IMR-90 (cell line): ENCODE measurements at regions not wholly inside any gene's neighbourhood (a gene's known extent, or its start where the extent isn't known, plus 50 kb on each side); places are given as distances from the start of the nearest gene placed in this dataset.

Source experiments
- ATAC-seq: fragments of 200-7000 bp; cut with Tn5 transposase; 2 replicates; pipeline ENCODE4 v1.9.1; 2020; ENCODE audit warnings: low read depth, mild to moderate bottlenecking, moderate library complexity
- BruUV-seq: library from RNA; stranded (reverse); fragments of 400-500 nt; replicated peaks from 2 replicates; lab custom pipeline; 2021; lab: Mats Ljungman, UMichigan
- CTCF ChIA-PET: fragments of 300-600 bp; formaldehyde crosslinking; extraction: SDS; loops from one replicate; lab custom pipeline; 2021; ENCODE audit warnings: antibody characterized with exemption; lab: Yijun Ruan, JAX
- POLR2A ChIA-PET: fragments of 300-600 bp; sonication (Branson Sonifier 250); formaldehyde crosslinking; loops from one replicate; lab custom pipeline; 2022; ENCODE audit warnings: antibody characterized with exemption; ENCODE audit not compliant: unreplicated experiment; lab: Charles Lee
- DNase-seq: peaks from one replicate; pipeline ENCODE4 v3.0.0; 2013
- H2AFZ ChIP-seq: replicated peaks from 2 replicates; pipeline ENCODE3; 2013; ENCODE audit warnings: low read length, mild to moderate bottlenecking; ENCODE audit not compliant: poor library complexity
- H2AK5ac ChIP-seq: 2 replicates; pipeline ENCODE4 v1.6.1; 2013; ENCODE audit warnings: low read depth, low read length, inconsistent platforms
- H2AK9ac ChIP-seq: replicated peaks from 2 replicates; pipeline ENCODE3; 2013; ENCODE audit warnings: mild to moderate bottlenecking, low read depth, low read length, moderate library complexity; ENCODE audit not compliant: poor library complexity
- H2BK120ac ChIP-seq: 2 replicates; pipeline ENCODE4 v1.6.1; 2013; ENCODE audit warnings: low read depth, low read length, inconsistent platforms
- H2BK15ac ChIP-seq: 3 replicates; pipeline ENCODE4 v1.6.1; 2013; ENCODE audit warnings: low read depth, low read length, inconsistent platforms
- H2BK20ac ChIP-seq: 2 replicates; pipeline ENCODE4 v1.6.1; 2013; ENCODE audit warnings: low read depth, mild to moderate bottlenecking, inconsistent platforms, low read length, moderate library complexity
- H2BK5ac ChIP-seq: 2 replicates; pipeline ENCODE4 v1.6.1; 2013; ENCODE audit warnings: mild to moderate bottlenecking, low read depth, low read length, inconsistent platforms; ENCODE audit not compliant: poor library complexity, severe bottlenecking
- H3K14ac ChIP-seq: replicated peaks from 2 replicates; pipeline ENCODE4 v1.6.1; 2013; ENCODE audit warnings: low read depth, low read length, inconsistent platforms
- H3K18ac ChIP-seq: 2 replicates; pipeline ENCODE4 v1.6.1; 2013; ENCODE audit warnings: low read depth, low read length, control low read depth
- H3K23ac ChIP-seq: 2 replicates; pipeline ENCODE4 v1.6.1; 2013; ENCODE audit warnings: low read depth, low read length, inconsistent platforms
- H3K27ac ChIP-seq: 2 replicates; pipeline ENCODE4 v1.5.1; 2013; ENCODE audit warnings: mild to moderate bottlenecking, control low read depth, low read length; ENCODE audit not compliant: insufficient read depth
- H3K27me3 ChIP-seq: 2 replicates; pipeline ENCODE4 v1.6.1; 2013; ENCODE audit warnings: low read length; ENCODE audit not compliant: control insufficient read depth, insufficient read depth
- H3K36me3 ChIP-seq: 2 replicates; pipeline ENCODE4 v1.6.1; 2013; ENCODE audit warnings: low read length, mixed read lengths; ENCODE audit not compliant: control insufficient read depth, insufficient read depth
- H3K4ac ChIP-seq: 2 replicates; pipeline ENCODE4 v1.6.1; 2013; ENCODE audit warnings: low read depth, low read length, inconsistent platforms
- H3K4me1 ChIP-seq: 2 replicates; pipeline ENCODE4 v1.6.1; 2013; ENCODE audit warnings: low read length, mixed read lengths; ENCODE audit not compliant: control insufficient read depth, insufficient read depth
- H3K4me2 ChIP-seq: 2 replicates; pipeline ENCODE4 v1.6.1; 2013; ENCODE audit warnings: low read depth, mild to moderate bottlenecking, control low read depth, low read length, moderate library complexity
- H3K4me3 ChIP-seq: 2 replicates; pipeline ENCODE4 v1.5.1; 2013; ENCODE audit warnings: low read depth, mild to moderate bottlenecking, control low read depth, low read length, moderate library complexity; ENCODE audit not compliant: insufficient read depth
- H3K56ac ChIP-seq: 2 replicates; pipeline ENCODE4 v1.6.1; 2013; ENCODE audit warnings: low read length, inconsistent platforms; ENCODE audit not compliant: insufficient read depth; ENCODE audit errors: extremely low read depth
- H3K79me1 ChIP-seq, 2 experiments: 2 replicates each; pipeline ENCODE4 v1.6.1; 2013; ENCODE audit warnings: low read length in 2 of 2, inconsistent platforms in 1 of 2, low read depth in 1 of 2
- H3K9ac ChIP-seq: 2 replicates; pipeline ENCODE4 v1.6.1; 2013; ENCODE audit warnings: low read depth, low read length, control low read depth
- H3K9me1 ChIP-seq: 2 replicates; pipeline ENCODE4 v1.6.1; 2013; ENCODE audit warnings: low read length, inconsistent platforms; ENCODE audit not compliant: insufficient read depth
- H3K9me3 ChIP-seq: 2 replicates; pipeline ENCODE4 v1.6.1; 2013; ENCODE audit warnings: low read length; ENCODE audit not compliant: control insufficient read depth, insufficient read depth
- H4K20me1 ChIP-seq: 2 replicates; pipeline ENCODE4 v1.6.1; 2013; ENCODE audit warnings: low read length, inconsistent platforms; ENCODE audit not compliant: insufficient read depth
- H4K5ac ChIP-seq: 2 replicates; pipeline ENCODE4 v1.6.1; 2013; ENCODE audit warnings: mild to moderate bottlenecking, low read depth, low read length, control low read depth
- H4K8ac ChIP-seq, 2 experiments: 2 replicates each; pipeline ENCODE4 v1.6.1; 2013; ENCODE audit warnings: low read depth in 2 of 2, low read length in 2 of 2, control low read depth in 1 of 2, inconsistent platforms in 1 of 2
- H4K91ac ChIP-seq: 2 replicates; pipeline ENCODE4 v1.6.1; 2013; ENCODE audit warnings: low read depth, low read length, inconsistent platforms; ENCODE audit not compliant: insufficient read depth
- BHLHE40 ChIP-seq: fragments of 150-350 bp; IDR thresholded peaks from 2 replicates; pipeline ENCODE4 v1.6.1; 2016; ENCODE audit warnings: mild to moderate bottlenecking, low read depth, low read length
- CEBPB ChIP-seq: IDR thresholded peaks from 2 replicates; pipeline ENCODE4 v1.6.1; 2012; ENCODE audit warnings: low read depth, low read length, improper control_type of control experiment
- CHD1 ChIP-seq: IDR thresholded peaks from 2 replicates; pipeline ENCODE4 v1.6.1; 2012; ENCODE audit warnings: low read depth, low read length, improper control_type of control experiment
- CTCF ChIP-seq: conservative IDR thresholded peaks from 2 replicates; pipeline ENCODE4 v1.5.1; 2012; ENCODE audit warnings: mild to moderate bottlenecking, low read depth, low read length, improper control_type of control experiment
- FOS ChIP-seq: fragments of 150-350 bp; IDR thresholded peaks from 2 replicates; pipeline ENCODE4 v1.6.1; 2016; ENCODE audit warnings: low read depth, low read length
- MAFK ChIP-seq: IDR thresholded peaks from 2 replicates; pipeline ENCODE4 v1.6.1; 2012; ENCODE audit warnings: low read depth, low read length, improper control_type of control experiment
- MAZ ChIP-seq: IDR thresholded peaks from 2 replicates; pipeline ENCODE4 v1.6.1; 2012; ENCODE audit warnings: low read depth, mild to moderate bottlenecking, low read length, improper control_type of control experiment, moderate library complexity, borderline replicate concordance
- MXI1 ChIP-seq: IDR thresholded peaks from 2 replicates; pipeline ENCODE4 v1.6.1; 2012; ENCODE audit warnings: low read depth, mild to moderate bottlenecking, low read length, moderate library complexity, borderline replicate concordance
- RAD21 ChIP-seq: IDR thresholded peaks from 2 replicates; pipeline ENCODE4 v1.6.1; 2012; ENCODE audit warnings: low read length, improper control_type of control experiment
- RCOR1 ChIP-seq: IDR thresholded peaks from 2 replicates; pipeline ENCODE4 v1.6.1; 2012; ENCODE audit warnings: mild to moderate bottlenecking, low read length, improper control_type of control experiment; ENCODE audit not compliant: insufficient replicate concordance
- RFX5 ChIP-seq: IDR thresholded peaks from 2 replicates; pipeline ENCODE4 v1.8.0; 2012; ENCODE audit warnings: low read depth, mild to moderate bottlenecking, low read length, moderate library complexity
- SMC3 ChIP-seq: fragments of 150-350 bp; IDR thresholded peaks from 2 replicates; pipeline ENCODE4 v1.6.1; 2016; ENCODE audit warnings: low read depth, mild to moderate bottlenecking, antibody characterized with exemption, low read length, moderate library complexity
- WGBS, 2 experiments: methylation state at CpG; one replicate each; pipeline versions ENCODE4 v1.1.5 to v1.1.7; 2013; ENCODE audit warnings: missing lambda C conversion rate in 2 of 2; ENCODE audit not compliant: insufficient read length in 1 of 2; ENCODE audit errors: extremely low coverage in 2 of 2; 5-methylcytosine and 5-hydroxymethylcytosine counted together
- dilution Hi-C: fragments of 300-500 bp; cut with HindIII; formaldehyde crosslinking; loops from one replicate; pipeline ENCODE4 v1.14.3; 2018; ENCODE audit warnings: low sequenced_read_pairs; ENCODE audit not compliant: unreplicated experiment
- in situ Hi-C: fragments of 300-500 bp; cut with MboI; formaldehyde crosslinking; loops from 3 replicates; pipeline ENCODE4 v1.14.3; 2019; ENCODE audit warnings: low sequenced_read_pairs, inconsistent platforms, mixed read lengths
- intact Hi-C: fragments of 100-400 bp; cut with micrococcal nuclease; formaldehyde crosslinking; loops from 2 replicates; pipeline ENCODE4 v1.10.0; 2022
- TF ChIP-seq, protein P1 (sequence below): fragments of 150-350 bp; IDR thresholded peaks from 2 replicates; pipeline ENCODE4 v1.6.1; 2016; ENCODE audit warnings: low read depth, mild to moderate bottlenecking, low read length, moderate library complexity, borderline replicate concordance
- TF ChIP-seq, protein P2 (sequence below): fragments of 150-350 bp; IDR thresholded peaks from 2 replicates; pipeline ENCODE4 v1.6.1; 2017; ENCODE audit warnings: mild to moderate bottlenecking, antibody characterized with exemption, low read length, low read depth

DNA sequence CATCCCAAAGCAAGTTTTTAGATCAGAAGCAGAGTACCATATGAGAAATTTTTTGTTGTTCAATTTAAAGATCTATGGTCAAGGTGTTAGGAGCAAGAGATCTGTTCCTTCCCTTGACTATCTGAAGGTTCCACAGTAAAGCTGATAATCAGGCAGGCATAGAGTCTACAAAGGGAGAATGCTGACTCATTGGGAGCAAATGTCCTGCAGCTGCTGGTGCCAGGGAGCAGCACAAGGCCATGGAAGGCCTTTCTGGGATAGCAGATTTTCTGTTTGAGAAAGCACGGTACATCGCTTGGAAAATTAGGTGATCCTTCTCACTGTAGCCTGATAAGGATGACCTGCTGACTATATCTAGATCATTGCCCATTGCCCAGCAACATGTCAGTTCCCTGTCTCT is 210.1 kb upstream of the C1orf87 start:
- no peak overlapping the region for H2BK120ac ChIP-seq
- no peak overlapping the region for H2AK9ac ChIP-seq
- H3K4ac ChIP-seq, result no peak overlapping the region
- no peak overlapping the region for H3K23ac ChIP-seq
- H3K14ac ChIP-seq, result no peak overlapping the region
- WGBS, 2 experiments, result no CpG with 5 or more reads among the region's 2 CpGs
- TF ChIP-seq RFX5, result no peak
- no peak for TF ChIP-seq RAD21
- TF ChIP-seq CHD1, result no peak
- TF ChIP-seq, protein P1, sequence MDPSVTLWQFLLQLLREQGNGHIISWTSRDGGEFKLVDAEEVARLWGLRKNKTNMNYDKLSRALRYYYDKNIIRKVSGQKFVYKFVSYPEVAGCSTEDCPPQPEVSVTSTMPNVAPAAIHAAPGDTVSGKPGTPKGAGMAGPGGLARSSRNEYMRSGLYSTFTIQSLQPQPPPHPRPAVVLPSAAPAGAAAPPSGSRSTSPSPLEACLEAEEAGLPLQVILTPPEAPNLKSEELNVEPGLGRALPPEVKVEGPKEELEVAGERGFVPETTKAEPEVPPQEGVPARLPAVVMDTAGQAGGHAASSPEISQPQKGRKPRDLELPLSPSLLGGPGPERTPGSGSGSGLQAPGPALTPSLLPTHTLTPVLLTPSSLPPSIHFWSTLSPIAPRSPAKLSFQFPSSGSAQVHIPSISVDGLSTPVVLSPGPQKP, result no peak
- TF ChIP-seq MAZ, result no peak
- TF ChIP-seq MAFK, result no peak
- TF ChIP-seq BHLHE40, result no peak
- TF ChIP-seq, protein P2, sequence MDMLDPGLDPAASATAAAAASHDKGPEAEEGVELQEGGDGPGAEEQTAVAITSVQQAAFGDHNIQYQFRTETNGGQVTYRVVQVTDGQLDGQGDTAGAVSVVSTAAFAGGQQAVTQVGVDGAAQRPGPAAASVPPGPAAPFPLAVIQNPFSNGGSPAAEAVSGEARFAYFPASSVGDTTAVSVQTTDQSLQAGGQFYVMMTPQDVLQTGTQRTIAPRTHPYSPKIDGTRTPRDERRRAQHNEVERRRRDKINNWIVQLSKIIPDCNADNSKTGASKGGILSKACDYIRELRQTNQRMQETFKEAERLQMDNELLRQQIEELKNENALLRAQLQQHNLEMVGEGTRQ, result no peak
- no peak for TF ChIP-seq RCOR1
- no peak for TF ChIP-seq MXI1
- no peak for TF ChIP-seq SMC3
- no peak for TF ChIP-seq CTCF
- TF ChIP-seq CEBPB, result no peak
- TF ChIP-seq FOS, result no peak
- no peak overlapping the region for H2AK5ac ChIP-seq
- no peak overlapping the region for H2BK15ac ChIP-seq
- H3K4me1 ChIP-seq, result no peaks in the 10 kb centered on the region
- H4K8ac ChIP-seq, result no peak overlapping the region
- H3K27me3 ChIP-seq, result no peaks in the 10 kb centered on the region
- H2BK5ac ChIP-seq, result no peak overlapping the region
- H2AFZ ChIP-seq, result no peak overlapping the region
- H3K4me3 ChIP-seq, result no peak overlapping the region
- ATAC-seq, result no peak
- H3K4me2 ChIP-seq, result no peak overlapping the region
- no peak overlapping the region for H3K56ac ChIP-seq
- peaks cover 6% of the 10 kb centered on the region; the same call in 1 of the 2 replicates for H3K9me3 ChIP-seq
- DNase-seq, result no peak
- ChIA-PET POLR2A (no interaction called here), CTCF (interaction anchor here (0.6 kb wide), 1 partner anchor 1570 kb away, joined by 3 read pairs; no protein-coding TSS in a partner anchor)
- H3K18ac ChIP-seq, result no peak overlapping the region
- H3K9ac ChIP-seq, result no peak overlapping the region
- no peaks in the 10 kb centered on the region for H4K20me1 ChIP-seq
- no peaks in the 10 kb centered on the region for H3K9me1 ChIP-seq
- dilution Hi-C loops (no loop called here), intact Hi-C loops (no loop called here), in situ Hi-C loops (no loop called here)
- no peak overlapping the region for H4K5ac ChIP-seq
- H3K27ac ChIP-seq, result no peak overlapping the region
- BruUV-seq, result no TSS peak
- H4K91ac ChIP-seq, result no peak overlapping the region
- no peak overlapping the region for H2BK20ac ChIP-seq
- no peaks in the 10 kb centered on the region for H3K36me3 ChIP-seq
- H3K79me1 ChIP-seq, result no peaks in the 10 kb centered on the region
